Gastroesophageal sphincter (tissue), 4 donors: ENCODE measurements at regions not wholly inside any gene's neighbourhood (a gene's known extent, or its start where the extent isn't known, plus 50 kb on each side); places are given as distances from the start of the nearest gene placed in this dataset.

Experiments used
- ATAC-seq: fragments of 150-250 bp; one replicate; pipeline ENCODE4 v1.9.1; 2016; ENCODE audit warnings: mild to moderate bottlenecking, moderate library complexity
- H3K27ac ChIP-seq, 4 donors: fragments of 200-600 bp; sonication (generic) in 3 of 4; 1 replicate in 3 of 4; 2 replicates in 1 of 4; pipeline ENCODE4 v1.5.1; 2016 to 2019
- H3K27me3 ChIP-seq: fragments of 200-600 bp; sonication (generic); one replicate; pipeline ENCODE4 v1.5.1; 2019
- H3K36me3 ChIP-seq, 2 donors: fragments of 200-600 bp; sonication (generic); one replicate each; pipeline ENCODE4 v1.5.1; 2019; ENCODE audit warnings: control low read depth in 1 of 2
- H3K4me1 ChIP-seq, 3 donors: fragments of 200-600 bp; sonication (generic); 1 replicate in 2 of 3; 2 replicates in 1 of 3; pipeline ENCODE4 v1.5.1; 2016 to 2019; ENCODE audit warnings: control low read depth in 2 of 3
- H3K4me3 ChIP-seq, 2 donors: fragments of 200-600 bp; sonication (generic); one replicate each; pipeline ENCODE4 v1.5.1; 2019; ENCODE audit warnings: mild to moderate bottlenecking in 1 of 2, moderate library complexity in 1 of 2
- H3K9me3 ChIP-seq, 3 donors: fragments of 200-600 bp; sonication (generic); one replicate each; pipeline ENCODE4 v1.5.1; 2017 to 2019; ENCODE audit warnings: control low read depth in 2 of 3
- CTCF ChIP-seq, 4 experiments: fragments of 200-600 bp in 2 of 4; fragments of 450-650 bp in 2 of 4; sonication (generic) in 1 of 4; IDR thresholded peaks; one replicate each; pipeline ENCODE4 v1.5.1; 2017 to 2019; ENCODE audit warnings: antibody characterized with exemption in 4 of 4, mild to moderate bottlenecking in 2 of 4, moderate library complexity in 2 of 4
- EP300 ChIP-seq: sonication (generic); formaldehyde crosslinking; IDR thresholded peaks from one replicate; pipeline ENCODE4 v1.6.1; 2017; ENCODE audit warnings: antibody characterized with exemption, mild to moderate bottlenecking
- POLR2A ChIP-seq, 2 donors: fragments of 450-650 bp; IDR thresholded peaks; one replicate each; pipeline ENCODE4 v1.6.1; 2017; ENCODE audit warnings: antibody characterized with exemption in 2 of 2, mild to moderate bottlenecking in 2 of 2, moderate library complexity in 1 of 2
- POLR2AphosphoS5 ChIP-seq: sonication (generic); formaldehyde crosslinking; IDR thresholded peaks from one replicate; pipeline ENCODE4 v1.6.1; 2017; ENCODE audit warnings: antibody characterized with exemption
- WGBS, 2 donors: methylation state at CpG; one replicate each; pipeline ENCODE4 v1.1.5; 2018; ENCODE audit warnings: low coverage in 1 of 2; 5-methylcytosine and 5-hydroxymethylcytosine counted together

- TF ChIP-seq CTCF (IDR thresholded peaks at IDR 0.05): no peak
- TF ChIP-seq EP300: no peak
- TF ChIP-seq POLR2A (IDR thresholded peaks at IDR 0.05): no peak
- no peak for TF ChIP-seq POLR2AphosphoS5
- WGBS, 2 donors: 90 to 96% methylated on average over 6 of the region's 6 CpGs
These were observed 232.1 kb downstream of the BRD1 start for GRCh38 chr22:49595465-49596078.

GRCh38 chr22:49594078-49594477 lies 233.6 kb downstream of the BRD1 start:
- Histone ChIP-seq H3K4me1 (no peaks in the 10 kb centered on the region), H3K9me3 (peaks cover 0 to 16% (median 0%) of the 10 kb centered on the region in 3 donors), H3K27me3 (peaks cover 27% of the 10 kb centered on the region), H3K36me3 (no peaks in the 10 kb centered on the region), H3K4me3 (no peak overlapping the region), H3K27ac (no peak overlapping the region)
- no peak for ATAC-seq
- WGBS, 2 donors: 85% methylated on average over 4 of the region's 6 CpGs; no CpG with 5 or more reads in 1 of the 2 donors
- TF ChIP-seq CTCF (IDR thresholded peaks at IDR 0.05) (no peak), POLR2A (IDR thresholded peaks at IDR 0.05) (no peak), POLR2AphosphoS5 (no peak), EP300 (no peak)

More at GRCh38 chr22:49595465-49596078, 232.1 kb downstream of the BRD1 start:
- H3K4me3 ChIP-seq: no peak overlapping the region
- no peaks in the 10 kb centered on the region for H3K36me3 ChIP-seq
- H3K27me3 ChIP-seq: peaks cover 32% of the 10 kb centered on the region
- no peak overlapping the region for H3K27ac ChIP-seq
- H3K9me3 ChIP-seq: peaks cover 0 to 16% (median 0%) of the 10 kb centered on the region in 3 donors
- ATAC-seq: no peak
- H3K4me1 ChIP-seq: no peaks in the 10 kb centered on the region

GRCh38 chr22:49593509-49593908 lies 234.2 kb downstream of the BRD1 start:
- TF ChIP-seq CTCF (IDR thresholded peaks at IDR 0.05): no peak
- TF ChIP-seq POLR2AphosphoS5: no peak
- TF ChIP-seq POLR2A (IDR thresholded peaks at IDR 0.05): no peak
- no peak for TF ChIP-seq EP300
- H3K4me1 ChIP-seq: no peaks in the 10 kb centered on the region
- peaks cover 0 to 16% (median 0%) of the 10 kb centered on the region in 3 donors for H3K9me3 ChIP-seq
- no peak overlapping the region for H3K27ac ChIP-seq
- ATAC-seq: no peak
- no CpG with 5 or more reads among the region's 7 CpGs for WGBS, 2 donors
- peaks cover 27% of the 10 kb centered on the region for H3K27me3 ChIP-seq
- H3K4me3 ChIP-seq: no peak overlapping the region
- no peaks in the 10 kb centered on the region for H3K36me3 ChIP-seq

GRCh38 chr22:49592780-49593501 lies 234.7 kb downstream of the BRD1 start:
- no peak overlapping the region for H3K27ac ChIP-seq
- H3K4me3 ChIP-seq: no peak overlapping the region
- H3K27me3 ChIP-seq: peaks cover 31% of the 10 kb centered on the region
- no peak for ATAC-seq
- H3K36me3 ChIP-seq: no peaks in the 10 kb centered on the region
- no peak for TF ChIP-seq CTCF (IDR thresholded peaks at IDR 0.05)
- no peak for TF ChIP-seq POLR2AphosphoS5
- TF ChIP-seq POLR2A (IDR thresholded peaks at IDR 0.05): no peak
- TF ChIP-seq EP300: no peak
- 69 to 71% methylated on average over 3 of the region's 12 CpGs for WGBS, 2 donors
- no peaks in the 10 kb centered on the region for H3K4me1 ChIP-seq
- H3K9me3 ChIP-seq: peaks cover 0 to 16% (median 0%) of the 10 kb centered on the region in 3 donors
